OCI-LY3 (cell line): ENCODE measurements at regions not wholly inside any gene's neighbourhood (a gene's known extent, or its start where the extent isn't known, plus 50 kb on each side); places are given as distances from the start of the nearest gene placed in this dataset.

Experiments used
- EZH2phosphoT487 ChIP-seq: fragments of 200-600 bp; shearing (Covaris generic); IDR thresholded peaks from 2 replicates; pipeline ENCODE4 v1.6.1; 2018; ENCODE audit warnings: antibody characterized with exemption, mixed run types, low read depth
- TF ChIP-seq, protein P1 (sequence below): fragments of 200-600, 300-600 bp; sonication (generic); IDR thresholded peaks from 2 replicates; pipeline ENCODE4 v1.5.1; 2014; ENCODE audit warnings: antibody characterized with exemption, low read length, low read depth

DNA sequence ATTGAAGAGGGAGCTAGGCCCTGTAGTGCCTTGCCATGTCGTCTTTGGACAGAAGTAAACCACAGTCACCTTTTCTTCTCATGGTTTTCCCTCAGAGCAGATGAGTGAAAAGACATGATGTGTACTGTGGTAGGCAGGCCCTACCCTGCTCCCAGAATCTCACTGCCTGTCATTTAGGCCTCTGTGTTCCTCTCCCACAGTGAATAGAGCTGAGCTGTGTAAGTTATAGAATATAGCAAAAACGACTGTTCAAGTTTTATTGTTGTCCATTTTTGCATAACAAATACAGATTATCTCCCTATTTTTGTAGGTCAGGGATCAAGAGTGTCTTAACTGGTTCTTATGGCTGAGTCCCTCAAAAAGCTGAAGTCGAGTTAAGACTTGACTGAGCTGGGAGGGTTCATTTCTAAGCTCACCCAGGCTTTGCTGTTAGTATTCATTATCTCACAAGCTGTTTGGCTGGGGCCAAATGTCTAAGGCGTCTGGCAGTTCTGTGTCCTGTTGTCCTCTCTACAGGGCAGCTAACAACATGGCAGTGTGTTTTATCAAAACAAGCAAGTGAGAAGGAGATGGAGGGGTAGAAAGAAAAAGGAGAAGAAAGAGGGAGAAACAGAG, 780.9 kb upstream of the POM121L12 start:
- TF ChIP-seq, protein P1, sequence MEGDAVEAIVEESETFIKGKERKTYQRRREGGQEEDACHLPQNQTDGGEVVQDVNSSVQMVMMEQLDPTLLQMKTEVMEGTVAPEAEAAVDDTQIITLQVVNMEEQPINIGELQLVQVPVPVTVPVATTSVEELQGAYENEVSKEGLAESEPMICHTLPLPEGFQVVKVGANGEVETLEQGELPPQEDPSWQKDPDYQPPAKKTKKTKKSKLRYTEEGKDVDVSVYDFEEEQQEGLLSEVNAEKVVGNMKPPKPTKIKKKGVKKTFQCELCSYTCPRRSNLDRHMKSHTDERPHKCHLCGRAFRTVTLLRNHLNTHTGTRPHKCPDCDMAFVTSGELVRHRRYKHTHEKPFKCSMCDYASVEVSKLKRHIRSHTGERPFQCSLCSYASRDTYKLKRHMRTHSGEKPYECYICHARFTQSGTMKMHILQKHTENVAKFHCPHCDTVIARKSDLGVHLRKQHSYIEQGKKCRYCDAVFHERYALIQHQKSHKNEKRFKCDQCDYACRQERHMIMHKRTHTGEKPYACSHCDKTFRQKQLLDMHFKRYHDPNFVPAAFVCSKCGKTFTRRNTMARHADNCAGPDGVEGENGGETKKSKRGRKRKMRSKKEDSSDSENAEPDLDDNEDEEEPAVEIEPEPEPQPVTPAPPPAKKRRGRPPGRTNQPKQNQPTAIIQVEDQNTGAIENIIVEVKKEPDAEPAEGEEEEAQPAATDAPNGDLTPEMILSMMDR, result no peak
- no peak for TF ChIP-seq EZH2phosphoT487
